GM12878 (cell line): ENCODE measurements at regions not wholly inside any gene's neighbourhood (a gene's known extent, or its start where the extent isn't known, plus 50 kb on each side); places are given as distances from the start of the nearest gene placed in this dataset.

Source experiments
- ATAC-seq: fragments of 200-7000 bp; cut with Tn5 transposase; 3 replicates; pipeline ENCODE4 v1.9.1; 2020; ENCODE audit warnings: mild to moderate bottlenecking, moderate library complexity
- BruUV-seq: library from RNA; stranded (reverse); fragments of 400-500 nt; replicated peaks from 2 replicates; lab custom pipeline; 2021; lab: Mats Ljungman, UMichigan
- CTCF ChIA-PET: fragments of 300-600 bp; sonication (Branson Sonifier 250); formaldehyde crosslinking; extraction: SDS; loops from one replicate; lab custom pipeline; 2021; ENCODE audit warnings: inconsistent platforms; lab: Yijun Ruan, JAX
- POLR2A ChIA-PET: fragments of 350-600 bp; formaldehyde crosslinking; extraction: SDS; loops from one replicate; lab custom pipeline; 2021; ENCODE audit warnings: inconsistent platforms; lab: Charles Lee
- RAD21 ChIA-PET: fragments of 300-600 bp; sonication (Branson Sonifier 250); formaldehyde crosslinking; loops from one replicate; lab custom pipeline; 2023; ENCODE audit warnings: antibody characterized with exemption; ENCODE audit not compliant: unreplicated experiment; lab: Charles Lee
- SMC1A ChIA-PET: fragments of 300-600 bp; sonication (Branson Sonifier 250); formaldehyde crosslinking; loops from one replicate; lab custom pipeline; 2023; ENCODE audit not compliant: unreplicated experiment, uncharacterized antibody; lab: Charles Lee
- DNase-seq: peaks from one replicate; pipeline ENCODE4 v3.0.0-alpha.2; 2011; ENCODE audit warnings: low read depth, low spot score
- FAIRE-seq: peaks from 3 replicates; lab custom pipeline; 2011; peaks lifted over from hg19 to GRCh38; lab: Jason Lieb, UNC
- H2AFZ ChIP-seq: 2 replicates; pipeline ENCODE4 v1.6.0; 2011; ENCODE audit warnings: low read depth, low read length, control low read depth; ENCODE audit not compliant: control insufficient read depth
- H3K27ac ChIP-seq: 2 replicates; pipeline ENCODE4 v1.5.1; 2011; ENCODE audit warnings: control low read depth; ENCODE audit not compliant: control insufficient read depth, insufficient read depth
- H3K27me3 ChIP-seq, 2 experiments: replicated peaks in 1 of 2; 2 replicates each; pipeline versions ENCODE4 v1.6.0 to v1.6.1; 2011; ENCODE audit warnings: low read length in 1 of 2; ENCODE audit not compliant: control insufficient read depth in 2 of 2, insufficient read depth in 2 of 2
- H3K36me3 ChIP-seq, 2 experiments: 2 replicates each; pipeline ENCODE4 v1.5.1; 2011; ENCODE audit warnings: low read length in 1 of 2; ENCODE audit not compliant: control insufficient read depth in 2 of 2, insufficient read depth in 2 of 2
- H3K4me1 ChIP-seq: 2 replicates; pipeline ENCODE4 v1.6.1; 2011; ENCODE audit warnings: mild to moderate bottlenecking, low read length, moderate library complexity, mixed read lengths; ENCODE audit not compliant: control insufficient read depth, insufficient read depth
- H3K4me2 ChIP-seq: 2 replicates; pipeline ENCODE4 v1.6.0; 2011; ENCODE audit warnings: control low read depth; ENCODE audit not compliant: control insufficient read depth, insufficient read depth
- H3K4me3 ChIP-seq: fragments of 200-600 bp; sonication (generic); 2 replicates; pipeline ENCODE4 v1.5.1; 2016
- H3K79me2 ChIP-seq: 2 replicates; pipeline ENCODE4 v1.6.0; 2011; ENCODE audit warnings: low read length; ENCODE audit not compliant: control insufficient read depth, insufficient read depth
- H3K9ac ChIP-seq: 2 replicates; pipeline ENCODE4 v1.8.0; 2011; ENCODE audit warnings: low read length, control low read depth, mixed read lengths; ENCODE audit not compliant: control insufficient read depth, insufficient read depth
- H3K9me3 ChIP-seq: replicated peaks from 3 replicates; pipeline ENCODE4 v1.5.1; 2011; ENCODE audit warnings: mild to moderate bottlenecking, low read length; ENCODE audit not compliant: control insufficient read depth, insufficient read depth
- H4K20me1 ChIP-seq: 2 replicates; pipeline ENCODE4 v1.6.0; 2011; ENCODE audit not compliant: control insufficient read depth, insufficient read depth
- BCL11A ChIP-seq: IDR thresholded peaks from 2 replicates; pipeline ENCODE4 v1.6.1; 2011; ENCODE audit warnings: low read depth, low read length
- CBFB ChIP-seq: IDR thresholded peaks from 2 replicates; pipeline ENCODE4 v1.6.1; 2016; ENCODE audit warnings: antibody characterized with exemption, low read depth
- CREM ChIP-seq: IDR thresholded peaks from 2 replicates; pipeline ENCODE4 v1.6.1; 2014; ENCODE audit warnings: antibody characterized with exemption, low read depth
- E2F4 ChIP-seq: IDR thresholded peaks from 2 replicates; pipeline ENCODE4 v1.6.1; 2012; ENCODE audit warnings: low read depth, low read length, improper control_type of control experiment
- HDAC2 ChIP-seq: fragments of 200-600 bp; sonication (generic); IDR thresholded peaks from 2 replicates; pipeline ENCODE4 v1.6.1; 2017
- IKZF2 ChIP-seq, 2 experiments: fragments of 450-650 bp; IDR thresholded peaks; 2 replicates each; pipeline ENCODE4 v1.6.1; 2017; ENCODE audit warnings: mild to moderate bottlenecking in 2 of 2, moderate library complexity in 2 of 2
- NFYA ChIP-seq: IDR thresholded peaks from 2 replicates; pipeline ENCODE4 v1.6.1; 2011; ENCODE audit warnings: low read depth, mild to moderate bottlenecking, low read length, improper control_type of control experiment, borderline replicate concordance
- NR2C1 ChIP-seq: fragments of 450-650 bp; IDR thresholded peaks from 2 replicates; pipeline ENCODE4 v1.6.1; 2017; ENCODE audit warnings: antibody characterized with exemption, mild to moderate bottlenecking, moderate library complexity
- NR2C2 ChIP-seq: IDR thresholded peaks from 2 replicates; pipeline ENCODE4 v1.6.1; 2011; ENCODE audit warnings: borderline replicate concordance, low read depth; ENCODE audit not compliant: control insufficient read depth, insufficient read length
- NR2F1 ChIP-seq: fragments of 450-650 bp; conservative IDR thresholded peaks from 2 replicates; pipeline ENCODE4 v1.6.1; 2017; ENCODE audit warnings: mild to moderate bottlenecking
- RB1 ChIP-seq: fragments of 450-650 bp; formaldehyde crosslinking; IDR thresholded peaks from 2 replicates; pipeline ENCODE4 v1.6.1; 2017; ENCODE audit warnings: mild to moderate bottlenecking, borderline replicate concordance
- STAT1 ChIP-seq: fragments of 450-650 bp; conservative IDR thresholded peaks from 2 replicates; pipeline ENCODE4 v1.6.1; 2014; ENCODE audit warnings: antibody characterized with exemption, mild to moderate bottlenecking
- YY1 ChIP-seq: IDR thresholded peaks from 2 replicates; pipeline ENCODE4 v1.6.1; 2011; ENCODE audit warnings: low read depth, mild to moderate bottlenecking, low read length
- ZNF622 ChIP-seq: fragments of 450-650 bp; IDR thresholded peaks from 2 replicates; pipeline ENCODE4 v1.6.1; 2017; ENCODE audit warnings: mild to moderate bottlenecking, inconsistent platforms
- WGBS: methylation state at CpG from one replicate; pipeline ENCODE4 v1.1.6; 2016; ENCODE audit warnings: low lambda C conversion rate; ENCODE audit not compliant: insufficient replicate concordance, insufficient coverage; ENCODE audit errors: missing lambda C conversion rate; 5-methylcytosine and 5-hydroxymethylcytosine counted together
- in situ Hi-C: fragments of 300-500 bp; cut with MboI; formaldehyde crosslinking; loops from 9 replicates; pipeline ENCODE4 v1.14.3; 2018; ENCODE audit warnings: mixed read lengths
- intact Hi-C: fragments of 100-400 bp; cut with micrococcal nuclease; formaldehyde crosslinking; loops from one replicate; pipeline ENCODE4 v1.14.2; 2022; ENCODE audit not compliant: unreplicated experiment
- TF ChIP-seq, protein P1 (sequence below): fragments of 450-650 bp; IDR thresholded peaks from 2 replicates; pipeline ENCODE4 v1.6.1; 2017; ENCODE audit warnings: low read depth, mild to moderate bottlenecking, moderate library complexity
- TF ChIP-seq, protein P2 (sequence below), 3 experiments: IDR thresholded peaks in 2 of 3; conservative IDR thresholded peaks in 1 of 3; 2 replicates each; pipeline ENCODE4 v1.5.1; 2011; ENCODE audit warnings: low read depth in 3 of 3, low read length in 3 of 3, mild to moderate bottlenecking in 3 of 3, control low read depth in 2 of 3, moderate library complexity in 2 of 3, inconsistent platforms in 1 of 3, mixed read lengths in 1 of 3; ENCODE audit not compliant: control insufficient read depth in 2 of 3, insufficient read depth in 1 of 3; ENCODE audit errors: extremely low read depth in 1 of 3

DNA sequence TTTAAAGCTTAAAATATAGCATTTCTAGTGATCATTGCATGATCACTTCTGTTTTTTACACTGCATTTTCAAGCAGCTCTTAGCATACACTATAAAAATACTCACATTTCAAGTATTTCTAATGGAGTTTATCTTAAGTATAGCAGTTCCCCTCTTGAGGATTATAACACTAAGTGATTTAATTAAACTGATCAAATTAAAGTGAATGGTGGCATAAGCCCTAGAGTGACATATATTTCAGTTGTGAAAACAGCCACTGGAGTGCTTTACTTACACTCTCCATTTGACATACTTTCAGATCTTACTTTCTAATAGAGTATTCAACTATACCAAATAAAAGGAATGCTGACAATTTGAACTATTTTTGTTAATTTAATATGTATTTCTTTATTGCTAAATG is 623.3 kb upstream of the TMPRSS15 start:
- ChIA-PET CTCF (no interaction called here), RAD21 (no interaction called here), SMC1A (no interaction called here), POLR2A (no interaction called here)
- no peaks in the 10 kb centered on the region for H3K36me3 ChIP-seq
- no peak overlapping the region for H3K4me3 ChIP-seq
- no peak for ATAC-seq
- no peak overlapping the region for H3K9ac ChIP-seq
- H3K27ac ChIP-seq, result no peak overlapping the region
- H2AFZ ChIP-seq, result no peak overlapping the region
- H3K9me3 ChIP-seq, result no peaks in the 10 kb centered on the region
- no peaks in the 10 kb centered on the region for H3K4me1 ChIP-seq
- in situ Hi-C loops, result no loop called here
- no peak overlapping the region for H3K4me2 ChIP-seq
- no peak for FAIRE-seq
- H3K27me3 ChIP-seq, result no peaks in the 10 kb centered on the region
- H3K79me2 ChIP-seq, result no peaks in the 10 kb centered on the region
- BruUV-seq, result no TSS peak
- no peak for TF ChIP-seq BCL11A
- TF ChIP-seq ZNF622, result no peak
- TF ChIP-seq, protein P1, sequence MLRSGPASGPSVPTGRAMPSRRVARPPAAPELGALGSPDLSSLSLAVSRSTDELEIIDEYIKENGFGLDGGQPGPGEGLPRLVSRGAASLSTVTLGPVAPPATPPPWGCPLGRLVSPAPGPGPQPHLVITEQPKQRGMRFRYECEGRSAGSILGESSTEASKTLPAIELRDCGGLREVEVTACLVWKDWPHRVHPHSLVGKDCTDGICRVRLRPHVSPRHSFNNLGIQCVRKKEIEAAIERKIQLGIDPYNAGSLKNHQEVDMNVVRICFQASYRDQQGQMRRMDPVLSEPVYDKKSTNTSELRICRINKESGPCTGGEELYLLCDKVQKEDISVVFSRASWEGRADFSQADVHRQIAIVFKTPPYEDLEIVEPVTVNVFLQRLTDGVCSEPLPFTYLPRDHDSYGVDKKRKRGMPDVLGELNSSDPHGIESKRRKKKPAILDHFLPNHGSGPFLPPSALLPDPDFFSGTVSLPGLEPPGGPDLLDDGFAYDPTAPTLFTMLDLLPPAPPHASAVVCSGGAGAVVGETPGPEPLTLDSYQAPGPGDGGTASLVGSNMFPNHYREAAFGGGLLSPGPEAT, result no peak
- TF ChIP-seq, all 136 proteins: peak for 0
- no peaks in the 10 kb centered on the region for H4K20me1 ChIP-seq
- intact Hi-C loops, result no loop called here
- DNase-seq, result no peak

DNA sequence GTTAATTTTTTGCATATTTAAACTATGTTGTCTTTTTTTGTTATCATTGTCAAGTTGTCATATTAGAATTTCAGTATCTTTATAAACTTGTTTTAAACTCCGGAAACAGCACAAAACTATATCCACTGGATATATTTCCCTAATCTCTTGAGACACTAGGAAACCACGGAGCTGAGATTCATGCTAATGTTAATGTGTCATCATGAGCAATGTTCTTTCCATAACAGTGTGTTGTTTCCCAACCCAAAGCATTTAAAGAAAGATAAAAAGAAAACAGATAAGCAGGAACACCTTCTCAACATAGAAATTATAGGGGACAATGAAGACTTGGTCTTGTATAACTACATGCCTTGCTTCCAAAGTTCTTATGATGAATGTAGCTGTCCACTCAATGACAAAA is 626.2 kb upstream of the TMPRSS15 start:
- Histone ChIP-seq H3K36me3 (no peaks in the 10 kb centered on the region), H3K9me3 (no peaks in the 10 kb centered on the region), H3K79me2 (no peaks in the 10 kb centered on the region), H3K4me1 (no peaks in the 10 kb centered on the region), H4K20me1 (no peaks in the 10 kb centered on the region), H3K4me3 (no peak overlapping the region), H2AFZ (no peak overlapping the region), H3K9ac (no peak overlapping the region), H3K27me3 (no peaks in the 10 kb centered on the region), H3K27ac (no peak overlapping the region), H3K4me2 (no peak overlapping the region)
- no peak for TF ChIP-seq NR2C1
- no peak for TF ChIP-seq RB1
- no peak for TF ChIP-seq IKZF2 (IDR thresholded peaks at IDR 0.05)
- no peak for TF ChIP-seq NR2C2
- TF ChIP-seq E2F4, result no peak
- TF ChIP-seq CREM, result no peak
- TF ChIP-seq YY1, result no peak
- TF ChIP-seq HDAC2, result no peak
- no peak for TF ChIP-seq NFYA
- no peak for TF ChIP-seq NR2F1
- TF ChIP-seq STAT1, result no peak
- TF ChIP-seq CBFB, result no peak
- TF ChIP-seq, protein P2, sequence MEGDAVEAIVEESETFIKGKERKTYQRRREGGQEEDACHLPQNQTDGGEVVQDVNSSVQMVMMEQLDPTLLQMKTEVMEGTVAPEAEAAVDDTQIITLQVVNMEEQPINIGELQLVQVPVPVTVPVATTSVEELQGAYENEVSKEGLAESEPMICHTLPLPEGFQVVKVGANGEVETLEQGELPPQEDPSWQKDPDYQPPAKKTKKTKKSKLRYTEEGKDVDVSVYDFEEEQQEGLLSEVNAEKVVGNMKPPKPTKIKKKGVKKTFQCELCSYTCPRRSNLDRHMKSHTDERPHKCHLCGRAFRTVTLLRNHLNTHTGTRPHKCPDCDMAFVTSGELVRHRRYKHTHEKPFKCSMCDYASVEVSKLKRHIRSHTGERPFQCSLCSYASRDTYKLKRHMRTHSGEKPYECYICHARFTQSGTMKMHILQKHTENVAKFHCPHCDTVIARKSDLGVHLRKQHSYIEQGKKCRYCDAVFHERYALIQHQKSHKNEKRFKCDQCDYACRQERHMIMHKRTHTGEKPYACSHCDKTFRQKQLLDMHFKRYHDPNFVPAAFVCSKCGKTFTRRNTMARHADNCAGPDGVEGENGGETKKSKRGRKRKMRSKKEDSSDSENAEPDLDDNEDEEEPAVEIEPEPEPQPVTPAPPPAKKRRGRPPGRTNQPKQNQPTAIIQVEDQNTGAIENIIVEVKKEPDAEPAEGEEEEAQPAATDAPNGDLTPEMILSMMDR (IDR thresholded peaks at IDR 0.05 in 2 of 3, conservative IDR thresholded peaks at IDR 0.05 in 1 of 3; ENCODE audit: control insufficient read depth in 2 of 3, extremely low read depth in 1 of 3, insufficient read depth in 1 of 3, low read depth in 3 of 3, low read length in 3 of 3), result no peak
- ChIA-PET CTCF (no interaction called here), SMC1A (no interaction called here), RAD21 (no interaction called here), POLR2A (no interaction called here)
- WGBS, result 0% methylated on average over 2 of the region's 2 CpGs
- FAIRE-seq (no peak), ATAC-seq (no peak), DNase-seq (no peak)
- in situ Hi-C loops (no loop called here), intact Hi-C loops (no loop called here)
- BruUV-seq, result no TSS peak
